SK-N-SH treated with all-trans-retinoic acid at 6 μM for 48 hours (cell line): ENCODE measurements at regions not wholly inside any gene's neighbourhood (a gene's known extent, or its start where the extent isn't known, plus 50 kb on each side); places are given as distances from the start of the nearest gene placed in this dataset.

ENCODE experiments used
- ARNTL ChIP-seq: fragments of 450-650 bp; formaldehyde crosslinking; IDR thresholded peaks from 2 replicates; pipeline ENCODE4 v1.5.0; 2020; ENCODE audit warnings: low read depth, mild to moderate bottlenecking, moderate library complexity, borderline replicate concordance
- BACH2 ChIP-seq: fragments of 250-450 bp; sonication (Bioruptor Pico); IDR thresholded peaks from 2 replicates; pipeline ENCODE4 v1.9.0; 2021; ENCODE audit warnings: mild to moderate bottlenecking, borderline replicate concordance
- ESRRG ChIP-seq: fragments of 250-450 bp; sonication (Bioruptor Pico); IDR thresholded peaks from 2 replicates; pipeline ENCODE4 v1.6.1; 2021; ENCODE audit warnings: mild to moderate bottlenecking
- RARB ChIP-seq: fragments of 250-450 bp; sonication (Bioruptor Pico); IDR thresholded peaks from 2 replicates; pipeline ENCODE4 v1.8.0; 2021; ENCODE audit warnings: mild to moderate bottlenecking, moderate library complexity
- ZC3H10 ChIP-seq: fragments of 250-450 bp; sonication (Bioruptor Pico); IDR thresholded peaks from 2 replicates; pipeline ENCODE4 v1.5.1; 2021; ENCODE audit warnings: mild to moderate bottlenecking, moderate library complexity
- ZFP30 ChIP-seq: fragments of 450-650 bp; formaldehyde crosslinking; IDR thresholded peaks from 2 replicates; pipeline ENCODE4 v1.5.0; 2022; ENCODE audit warnings: mild to moderate bottlenecking, moderate library complexity
- ZNF8 ChIP-seq: fragments of 450-650 bp; formaldehyde crosslinking; IDR thresholded peaks from 2 replicates; pipeline ENCODE4 v1.5.0; 2020; ENCODE audit warnings: mild to moderate bottlenecking, moderate library complexity

GRCh38 chr2:155518094-155518493 is 814.4 kb downstream of the NR4A2 start:
- no peak for TF ChIP-seq ZNF8 (CRISPR knock-in tag)
- no peak for TF ChIP-seq ESRRG
- no peak for TF ChIP-seq ARNTL (CRISPR knock-in tag)
- TF ChIP-seq ZC3H10 (CRISPR knock-in tag) = no peak
- TF ChIP-seq RARB (CRISPR knock-in tag) = no peak
- TF ChIP-seq BACH2 (CRISPR knock-in tag) = no peak
- TF ChIP-seq ZFP30 (CRISPR knock-in tag) = no peak
